PC-3 (cell line): ENCODE measurements at regions not wholly inside any gene's neighbourhood (a gene's known extent, or its start where the extent isn't known, plus 50 kb on each side); places are given as distances from the start of the nearest gene placed in this dataset.

Experiments
- ATAC-seq: fragments of 200-7000 bp; cut with Tn5 transposase; 2 replicates; pipeline ENCODE4 v1.9.1; 2020; ENCODE audit warnings: mild to moderate bottlenecking, moderate library complexity
- BruUV-seq: library from RNA; stranded (reverse); fragments of 400-500 nt; replicated peaks from 2 replicates; lab custom pipeline; 2021; lab: Mats Ljungman, UMichigan
- CTCF ChIA-PET: fragments of 300-600 bp; sonication (Branson Sonifier 250); formaldehyde crosslinking; loops from one replicate; lab custom pipeline; 2022; ENCODE audit warnings: antibody characterized with exemption; lab: Charles Lee
- POLR2A ChIA-PET: fragments of 300-600 bp; sonication (Branson Sonifier 250); formaldehyde crosslinking; loops from one replicate; lab custom pipeline; 2022; ENCODE audit warnings: antibody characterized with exemption; ENCODE audit not compliant: unreplicated experiment; lab: Charles Lee
- DNase-seq: peaks from one replicate; pipeline ENCODE4 v3.0.0-alpha.2; 2015
- H2AFZ ChIP-seq: fragments of 300-600 bp; sonication (generic); 2 replicates; pipeline ENCODE4 v1.6.0; 2016; ENCODE audit warnings: antibody characterized with exemption, low read length
- H3F3A ChIP-seq: fragments of 300-600 bp; sonication (generic); one replicate; pipeline ENCODE4 v1.6.0; 2017; ENCODE audit warnings: antibody characterized with exemption, low read length, control low read depth, mild to moderate bottlenecking; ENCODE audit not compliant: unreplicated experiment
- H3K27ac ChIP-seq: fragments of 300-600 bp; sonication (generic); 2 replicates; pipeline ENCODE4 v1.5.1; 2016; ENCODE audit warnings: mild to moderate bottlenecking, low read length
- H3K27me3 ChIP-seq: fragments of 300-600 bp; sonication (generic); 2 replicates; pipeline ENCODE4 v1.6.1; 2016; ENCODE audit warnings: low read length, mixed read lengths
- H3K36me3 ChIP-seq: fragments of 300-600 bp; sonication (generic); 2 replicates; pipeline ENCODE4 v1.6.1; 2016; ENCODE audit warnings: low read depth, mixed run types, low read length, mixed read lengths
- H3K4me1 ChIP-seq: fragments of 300-600 bp; sonication (generic); 2 replicates; pipeline ENCODE4 v1.5.1; 2016; ENCODE audit warnings: low read length; ENCODE audit not compliant: insufficient read depth
- H3K4me2 ChIP-seq: fragments of 300-600 bp; sonication (generic); 2 replicates; pipeline ENCODE4 v1.6.0; 2016; ENCODE audit warnings: low read length
- H3K4me3 ChIP-seq: fragments of 300-600 bp; sonication (generic); 2 replicates; pipeline ENCODE4 v1.5.1; 2016; ENCODE audit warnings: mild to moderate bottlenecking, low read length, mixed read lengths
- H3K79me2 ChIP-seq: fragments of 300-600 bp; sonication (generic); 2 replicates; pipeline ENCODE4 v1.6.1; 2017; ENCODE audit warnings: low read length, mixed read lengths
- H3K9ac ChIP-seq: fragments of 300-600 bp; sonication (generic); 2 replicates; pipeline ENCODE4 v1.6.0; 2016; ENCODE audit warnings: mild to moderate bottlenecking, low read length
- H3K9me2 ChIP-seq: fragments of 300-600 bp; sonication (generic); replicated peaks from 2 replicates; pipeline ENCODE4 v1.6.1; 2016; ENCODE audit warnings: mixed run types, low read length, mixed read lengths
- H3K9me3 ChIP-seq: fragments of 300-600 bp; sonication (generic); 2 replicates; pipeline ENCODE4 v1.6.1; 2016; ENCODE audit warnings: low read length, mixed read lengths
- H4K20me1 ChIP-seq: fragments of 300-600 bp; sonication (generic); 2 replicates; pipeline ENCODE4 v1.6.1; 2016; ENCODE audit warnings: low read length, mixed read lengths
- CTCF ChIP-seq: fragments of 300-600 bp; sonication (generic); conservative IDR thresholded peaks from 2 replicates; pipeline ENCODE4 v1.5.1; 2017; ENCODE audit warnings: antibody characterized with exemption, low read depth, mild to moderate bottlenecking, low read length
- EZH2 ChIP-seq: fragments of 300-600 bp; sonication (generic); IDR thresholded peaks from one replicate; pipeline ENCODE4 v1.6.1; 2017; ENCODE audit warnings: antibody characterized with exemption, mild to moderate bottlenecking, low read length; ENCODE audit not compliant: unreplicated experiment
- EZH2phosphoT487 ChIP-seq: fragments of 300-600 bp; sonication (generic); IDR thresholded peaks from 2 replicates; pipeline ENCODE4 v1.6.1; 2018; ENCODE audit warnings: mild to moderate bottlenecking, antibody characterized with exemption, low read length, borderline replicate concordance
- intact Hi-C: fragments of 100-400 bp; cut with micrococcal nuclease; formaldehyde crosslinking; loops from 2 replicates; pipeline ENCODE4 v1.9.0; 2023

GRCh38 chr18:78683191-78684010 lies 296.2 kb upstream of the SALL3 start:
- ATAC-seq (no peak), DNase-seq (no peak)

GRCh38 chr18:78685250-78685979 lies 294.2 kb upstream of the SALL3 start:
- no peaks in the 10 kb centered on the region for H3K9me3 ChIP-seq
- H3K9me2 ChIP-seq, result no peaks in the 10 kb centered on the region
- no peak for ATAC-seq
- no peak overlapping the region for H3K4me2 ChIP-seq
- POLR2A ChIA-PET, result no interaction called here
- DNase-seq, result no peak
- no peaks in the 10 kb centered on the region for H4K20me1 ChIP-seq
- no peak overlapping the region for H2AFZ ChIP-seq
- intact Hi-C loops, result no loop called here
- H3K79me2 ChIP-seq, result no peaks in the 10 kb centered on the region
- CTCF ChIA-PET, result no interaction called here
- TF ChIP-seq EZH2, result no peak
- no peak for TF ChIP-seq CTCF
- TF ChIP-seq EZH2phosphoT487, result no peak
- no peak overlapping the region for H3K9ac ChIP-seq
- no peak overlapping the region for H3K27ac ChIP-seq
- H3F3A ChIP-seq, result no peaks in the 10 kb centered on the region
- no TSS peak for BruUV-seq
- no peak overlapping the region for H3K4me3 ChIP-seq
- H3K4me1 ChIP-seq, result no peaks in the 10 kb centered on the region
- H3K36me3 ChIP-seq, result no peaks in the 10 kb centered on the region
- H3K27me3 ChIP-seq, result peaks cover 92% of the 10 kb centered on the region

More at GRCh38 chr18:78683191-78684010, 296.2 kb upstream of the SALL3 start:
- H3K9me2 ChIP-seq, result no peaks in the 10 kb centered on the region
- H3K9ac ChIP-seq, result no peak overlapping the region
- H3K36me3 ChIP-seq, result no peaks in the 10 kb centered on the region
- ChIA-PET POLR2A (no interaction called here), CTCF (no interaction called here)
- H3F3A ChIP-seq, result no peaks in the 10 kb centered on the region
- intact Hi-C loops, result no loop called here
- TF ChIP-seq EZH2phosphoT487, result no peak
- TF ChIP-seq EZH2, result no peak
- TF ChIP-seq CTCF, result no peak
- no peak overlapping the region for H3K27ac ChIP-seq
- H3K4me3 ChIP-seq, result no peak overlapping the region
- no peak overlapping the region for H3K4me2 ChIP-seq
- peaks cover 90% of the 10 kb centered on the region for H3K27me3 ChIP-seq
- no peaks in the 10 kb centered on the region for H3K9me3 ChIP-seq
- no peak overlapping the region for H2AFZ ChIP-seq
- H4K20me1 ChIP-seq, result no peaks in the 10 kb centered on the region
- H3K79me2 ChIP-seq, result no peaks in the 10 kb centered on the region
- no peaks in the 10 kb centered on the region for H3K4me1 ChIP-seq
- BruUV-seq, result no TSS peak
